Eye (tissue), 1 donor: ENCODE measurements at regions not wholly inside any gene's neighbourhood (a gene's known extent, or its start where the extent isn't known, plus 50 kb on each side); places are given as distances from the start of the nearest gene placed in this dataset.

ENCODE experiments used
- DNase-seq: peaks from one replicate; pipeline ENCODE4 v3.0.0-alpha.2; 2015

DNA sequence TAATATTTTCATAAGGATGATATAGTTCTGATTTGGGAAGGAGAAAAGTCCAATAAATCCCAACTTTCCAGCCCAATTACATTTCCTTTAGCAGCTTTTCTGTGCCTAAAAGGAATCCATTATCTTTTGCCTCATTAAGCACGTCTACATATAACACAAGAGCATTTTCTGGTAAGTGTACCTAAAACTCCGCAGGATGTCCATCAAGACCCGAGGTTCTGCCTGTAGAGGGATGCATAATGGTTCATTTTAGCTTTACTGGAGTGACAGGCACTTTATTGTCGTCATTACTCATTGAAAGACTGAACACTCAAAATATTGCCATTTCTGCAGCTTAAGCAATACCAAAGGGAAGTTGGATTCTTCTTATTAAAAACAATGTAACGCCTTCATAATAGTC, 669.0 kb downstream of the PRELID2 start:
- no peak for DNase-seq

DNA sequence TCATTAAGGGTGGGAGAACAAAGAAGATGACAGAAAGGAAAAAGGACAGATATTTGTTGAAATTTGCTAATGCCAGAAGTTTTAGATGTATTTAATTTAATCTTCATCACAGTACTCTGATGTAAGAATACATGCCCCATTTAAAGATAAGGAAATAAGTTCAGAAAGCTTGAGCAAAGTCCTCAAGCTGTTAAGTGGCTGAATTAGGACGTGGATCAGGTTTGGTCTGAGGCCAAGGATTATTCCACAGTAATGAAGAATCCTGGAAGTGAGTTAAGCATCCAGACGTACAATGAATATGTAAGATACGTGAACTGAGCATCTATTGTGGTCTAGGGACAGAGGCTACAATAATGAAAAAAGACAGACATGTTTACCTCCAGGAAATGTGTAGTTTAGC, 671.3 kb downstream of the PRELID2 start:
- no peak for DNase-seq

- DNase-seq, result no peak
These were observed 672.5 kb downstream of the PRELID2 start for GRCh38 chr5:145162626-145163025.

DNA sequence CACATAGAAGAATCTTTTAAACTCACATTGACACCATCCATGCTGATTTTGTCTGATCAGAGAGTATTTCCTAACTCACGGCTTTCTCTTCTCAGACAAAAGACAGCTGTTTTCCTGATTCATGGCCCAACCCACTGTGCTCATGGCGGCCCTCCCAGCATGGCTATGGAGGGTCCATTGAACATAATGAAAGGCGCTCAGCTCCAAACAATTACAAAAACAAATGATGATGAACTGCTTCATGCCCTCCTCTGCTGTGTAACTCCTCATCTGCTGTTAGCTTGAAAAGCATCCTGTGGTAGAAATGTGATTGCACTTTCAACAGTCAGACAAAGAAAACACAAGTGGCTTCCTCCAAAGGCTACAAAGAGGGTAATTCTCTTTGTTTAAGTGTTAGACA, 673.8 kb downstream of the PRELID2 start:
- DNase-seq, result peak; percentile 37

DNA sequence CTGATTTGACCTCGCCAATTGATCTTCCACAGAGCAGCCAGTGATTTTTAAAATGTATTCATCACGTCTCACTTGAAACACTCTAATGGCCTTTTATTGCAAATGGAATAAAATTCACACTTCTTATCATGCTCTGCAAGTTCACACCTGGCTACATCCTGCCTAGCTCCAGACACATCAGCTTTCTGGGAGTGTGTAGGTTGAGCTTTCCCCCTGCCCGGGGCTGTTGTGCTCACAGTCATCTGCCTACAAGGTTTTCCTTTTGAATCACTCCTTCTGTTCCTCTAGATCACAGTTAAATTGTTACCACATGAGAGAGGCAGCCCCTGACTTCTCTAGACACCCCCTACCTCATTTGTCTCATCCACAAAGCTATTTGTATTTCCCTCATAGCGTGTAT, 674.5 kb downstream of the PRELID2 start:
- no peak for DNase-seq

GRCh38 chr5:145158730-145159129, 676.4 kb downstream of the PRELID2 start:
- DNase-seq, result no peak

DNA sequence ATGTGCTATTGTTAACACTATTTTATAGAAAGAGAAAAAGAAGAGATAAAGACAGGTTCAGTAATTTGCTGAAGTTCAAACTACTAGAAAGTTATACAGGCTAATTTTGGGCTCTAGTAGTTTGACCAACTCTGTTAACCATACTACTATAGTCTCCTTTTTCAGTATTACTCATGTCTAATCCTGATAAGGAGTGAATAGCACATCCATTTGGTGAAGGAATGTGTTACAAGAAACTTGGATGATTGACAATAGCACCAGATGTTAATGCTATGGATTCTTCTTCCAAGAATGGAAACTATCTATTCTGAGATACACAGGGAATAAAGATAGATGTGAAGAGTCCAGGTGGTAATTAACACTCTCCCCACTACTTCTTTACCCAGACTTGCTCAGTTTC, 677.3 kb downstream of the PRELID2 start:
- no peak for DNase-seq

GRCh38 chr5:145141534-145141933, 693.6 kb downstream of the PRELID2 start:
- no peak for DNase-seq

GRCh38 chr5:145130996-145131395, 704.1 kb downstream of the PRELID2 start:
- DNase-seq, result no peak

- no peak for DNase-seq
These were observed 705.3 kb downstream of the PRELID2 start for GRCh38 chr5:145129797-145130196.

GRCh38 chr5:145124806-145125205, 710.3 kb downstream of the PRELID2 start:
- no peak for DNase-seq

- no peak for DNase-seq
These were observed 716.5 kb downstream of the PRELID2 start for GRCh38 chr5:145118611-145119010.

- DNase-seq, result no peak
These were observed 717.0 kb downstream of the PRELID2 start for GRCh38 chr5:145118127-145118526.

- DNase-seq, result no peak
These were observed 717.9 kb downstream of the PRELID2 start for GRCh38 chr5:145117285-145117684.

GRCh38 chr5:145111420-145111819, 723.7 kb downstream of the PRELID2 start:
- peak; percentile 6 for DNase-seq

- DNase-seq, result no peak
These were observed 724.3 kb downstream of the PRELID2 start for GRCh38 chr5:145110834-145111233.

DNA sequence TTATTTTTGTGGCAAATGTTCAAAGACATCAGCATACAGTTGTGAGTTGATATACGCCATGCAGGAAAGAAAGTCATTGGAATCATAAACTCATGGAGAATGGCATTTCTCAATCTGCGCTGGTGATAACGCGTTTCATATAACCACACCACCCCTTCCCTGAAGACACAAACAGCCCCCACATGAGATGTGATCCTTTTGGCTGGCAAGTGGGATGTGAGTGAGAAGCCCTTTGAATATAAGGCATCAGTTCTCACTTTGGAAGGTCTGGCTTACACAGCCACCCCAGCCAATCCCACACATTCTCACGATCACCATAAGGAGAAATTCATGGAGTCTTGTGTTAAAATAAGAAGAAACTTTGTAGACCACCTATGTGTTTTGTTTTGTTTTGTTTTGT, 725.0 kb downstream of the PRELID2 start:
- no peak for DNase-seq

DNA sequence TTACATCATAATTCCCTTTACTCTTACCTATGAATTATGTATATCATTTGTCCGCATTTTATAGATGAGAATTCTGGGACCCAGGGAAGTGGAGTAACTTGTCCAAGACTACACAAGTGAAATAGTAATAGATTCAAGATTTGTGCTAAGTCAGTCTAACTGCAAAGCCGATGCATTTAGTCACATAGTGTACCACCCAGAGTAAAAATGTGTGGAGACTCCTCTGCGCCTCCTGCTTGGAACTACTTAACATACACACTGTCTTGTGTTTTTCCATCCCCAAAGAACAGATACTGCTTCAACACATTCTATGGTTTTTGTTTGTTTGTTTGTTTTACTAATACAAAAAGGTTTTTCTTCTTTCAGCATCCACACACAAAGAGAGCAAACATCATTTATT, 729.8 kb downstream of the PRELID2 start:
- DNase-seq, result no peak

- DNase-seq, result no peak
These were observed 731.0 kb downstream of the PRELID2 start for GRCh38 chr5:145104106-145104505.

DNA sequence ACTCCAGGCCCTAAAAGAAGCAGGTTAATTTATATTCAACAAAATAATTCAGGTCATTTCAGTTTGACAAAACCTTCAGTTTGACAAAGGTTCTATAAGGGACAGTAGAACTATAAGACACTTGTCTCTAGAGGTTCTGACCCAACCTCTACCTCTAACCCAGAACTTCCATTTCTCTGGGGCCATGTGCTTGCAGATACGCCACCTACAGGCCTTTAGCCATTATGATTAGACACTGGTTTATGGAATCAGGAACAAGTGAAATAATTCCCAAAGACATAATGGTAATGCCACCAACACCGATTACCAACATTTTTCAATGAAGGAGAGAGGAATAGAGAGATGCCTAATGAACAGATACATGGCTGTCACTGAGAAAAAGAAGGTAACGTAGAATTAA, 733.9 kb downstream of the PRELID2 start:
- DNase-seq, result no peak

DNA sequence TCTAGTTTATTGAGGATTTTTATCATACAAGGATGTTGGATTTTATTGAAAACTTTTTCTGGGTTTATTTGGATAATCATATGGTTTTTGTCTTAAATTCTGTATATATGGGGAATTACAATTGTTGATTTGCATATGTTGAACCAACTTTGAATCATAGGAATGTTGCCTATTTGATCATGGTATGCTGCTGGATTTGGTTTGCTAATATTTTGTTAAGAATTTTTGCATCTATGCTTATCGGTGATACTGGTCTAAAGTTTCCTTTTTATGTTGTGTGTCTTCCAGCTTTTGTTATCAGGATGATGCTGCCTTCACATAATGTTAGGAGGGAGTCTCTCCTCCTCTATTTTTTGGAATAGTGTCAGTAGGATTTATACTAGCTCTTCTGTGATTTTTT, 745.0 kb downstream of the PRELID2 start:
- no peak for DNase-seq

GRCh38 chr5:145084834-145085233, 750.3 kb downstream of the PRELID2 start:
- no peak for DNase-seq

- DNase-seq, result no peak
These were observed 758.1 kb downstream of the PRELID2 start for GRCh38 chr5:145077028-145077427.

DNA sequence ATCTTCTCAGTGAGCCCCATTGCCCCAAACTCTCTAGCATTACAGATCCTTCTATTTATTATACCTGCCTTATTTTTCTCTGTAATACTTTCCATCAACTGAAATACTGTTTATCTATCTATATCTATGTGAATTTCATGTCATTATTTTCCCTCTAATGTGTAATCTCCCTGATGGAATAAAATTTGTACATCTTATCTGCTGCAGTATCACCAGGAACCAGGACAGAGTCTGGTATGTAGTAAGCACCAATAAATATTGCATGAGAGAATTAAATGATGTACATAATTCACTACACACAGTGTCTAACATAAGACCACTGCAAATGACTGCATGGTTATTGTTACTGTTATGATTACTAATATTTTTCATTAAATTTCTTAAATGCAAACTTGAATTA, 759.1 kb downstream of the PRELID2 start:
- DNase-seq, result no peak

DNA sequence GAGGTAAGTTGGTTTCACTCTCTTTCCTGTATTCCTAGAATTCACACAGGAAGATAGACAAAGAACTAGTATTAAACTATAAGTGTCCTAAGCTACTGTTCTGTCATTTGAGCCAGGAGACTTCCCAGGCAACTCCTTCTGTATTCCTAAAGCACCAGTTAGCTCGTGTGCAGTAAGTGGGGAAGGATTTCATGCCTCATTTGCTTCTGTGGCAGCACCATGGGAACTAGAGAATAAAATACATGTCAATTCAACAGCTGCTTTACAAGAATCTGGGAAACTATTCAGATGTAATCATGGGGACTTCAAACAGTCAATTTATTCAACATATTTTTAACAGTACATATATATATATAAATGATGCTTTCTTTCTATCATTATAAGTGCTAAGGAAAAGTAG, 762.3 kb downstream of the PRELID2 start:
- peak; percentile 84 for DNase-seq

DNA sequence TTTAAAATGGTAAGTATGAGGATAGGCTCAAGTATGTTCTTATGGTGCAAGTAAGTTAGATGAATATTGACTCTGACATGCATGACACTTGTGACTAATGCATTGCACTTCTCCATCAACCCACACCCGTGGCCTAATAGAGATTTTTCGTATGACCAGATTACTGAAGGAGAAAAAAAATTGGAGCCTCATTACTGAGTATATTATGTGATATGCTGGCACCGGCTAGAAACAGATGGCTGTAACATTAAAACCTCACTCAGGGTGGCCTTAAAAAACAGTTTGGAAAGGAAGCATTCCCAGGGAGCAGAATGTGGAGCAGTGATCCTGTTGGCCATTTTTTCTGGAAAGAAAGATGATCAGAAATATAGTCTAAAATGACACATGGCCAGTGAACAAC, 766.4 kb downstream of the PRELID2 start:
- DNase-seq, result peak; percentile 33
